HG03565 (cell line): ENCODE measurements at regions not wholly inside any gene's neighbourhood (a gene's known extent, or its start where the extent isn't known, plus 50 kb on each side); places are given as distances from the start of the nearest gene placed in this dataset.

Source experiments
- ATAC-seq: cut with Tn5 transposase; IDR thresholded peaks from one replicate; pipeline ENCODE4 v1.9.1; 2021; ENCODE audit warnings: mild to moderate bottlenecking, moderate library complexity; ENCODE audit not compliant: unreplicated experiment

GRCh38 chr4:13316354-13316753 is 167.8 kb downstream of the RAB28 start:
- no peak for ATAC-seq

GRCh38 chr4:13313856-13314255 is 170.3 kb downstream of the RAB28 start:
- ATAC-seq, result no peak

- ATAC-seq, result no peak
These were observed 171.9 kb downstream of the RAB28 start for GRCh38 chr4:13312264-13312663.

GRCh38 chr4:13309751-13310150 is 174.4 kb downstream of the RAB28 start:
- no peak for ATAC-seq

GRCh38 chr4:13306356-13306755 is 177.8 kb downstream of the RAB28 start:
- ATAC-seq, result no peak

- no peak for ATAC-seq
These were observed 181.3 kb downstream of the RAB28 start for GRCh38 chr4:13302876-13303275.

- no peak for ATAC-seq
These were observed 184.8 kb downstream of the RAB28 start for GRCh38 chr4:13299343-13299742.

GRCh38 chr4:13298655-13299054 is 185.5 kb downstream of the RAB28 start:
- ATAC-seq, result no peak

- no peak for ATAC-seq
These were observed 187.2 kb downstream of the RAB28 start for GRCh38 chr4:13296986-13297385.

- no peak for ATAC-seq
These were observed 189.1 kb downstream of the RAB28 start for GRCh38 chr4:13294961-13295605.

- ATAC-seq, result no peak
These were observed 191.8 kb downstream of the RAB28 start for GRCh38 chr4:13292372-13292771.

GRCh38 chr4:13289391-13289790 is 194.7 kb downstream of the RAB28 start:
- ATAC-seq, result no peak

- no peak for ATAC-seq
These were observed 198.8 kb downstream of the RAB28 start for GRCh38 chr4:13285336-13285735.

GRCh38 chr4:13284932-13285331 is 199.2 kb downstream of the RAB28 start:
- ATAC-seq, result no peak

- ATAC-seq, result no peak
These were observed 207.8 kb downstream of the RAB28 start for GRCh38 chr4:13276357-13276756.

- no peak for ATAC-seq
These were observed 215.4 kb downstream of the RAB28 start for GRCh38 chr4:13268703-13269102.

GRCh38 chr4:13268165-13268564 is 216.0 kb downstream of the RAB28 start:
- ATAC-seq, result no peak

- no peak for ATAC-seq
These were observed 217.0 kb downstream of the RAB28 start for GRCh38 chr4:13267091-13267490.

- ATAC-seq, result no peak
These were observed 217.5 kb downstream of the RAB28 start for GRCh38 chr4:13266687-13267086.

- no peak for ATAC-seq
These were observed 220.1 kb downstream of the RAB28 start for GRCh38 chr4:13263967-13264525.

- no peak for ATAC-seq
These were observed 221.3 kb downstream of the RAB28 start for GRCh38 chr4:13262816-13263215.

- ATAC-seq, result no peak
These were observed 222.5 kb downstream of the RAB28 start for GRCh38 chr4:13261486-13262257.
